ENCODE measurements at regions not wholly inside any gene's neighbourhood (a gene's known extent, or its start where the extent isn't known, plus 50 kb on each side); places are given as distances from the start of the nearest gene placed in this dataset.
"Not testable (repeated sequence)": the region's sequence is repeated elsewhere in the genome, so short reads cannot be mapped to it uniquely, and the experiment has no call there.

GRCh38 chr9:27675354-27675753 is 102.1 kb upstream of the C9orf72 start:
- no peaks in the 10 kb centered on the region for H3K9me3 ChIP-seq
- 94 to 95% methylated on average over 6 of the region's 6 CpGs for WGBS, 2 donors
- DNase-seq = no peak

GRCh38 chr9:27676827-27677226 is 103.5 kb upstream of the C9orf72 start:
- H3K4me1 ChIP-seq = no peaks in the 10 kb centered on the region
- DNase-seq = no peak
- TF ChIP-seq EP300 (IDR thresholded peaks at IDR 0.05) (no peak), POLR2A (IDR thresholded peaks at IDR 0.05) (no peak), CTCF (IDR thresholded peaks at IDR 0.05) (no peak)
- no peaks in the 10 kb centered on the region for H3K9me3 ChIP-seq
- H3K36me3 ChIP-seq = no peaks in the 10 kb centered on the region
- no peaks in the 10 kb centered on the region for H3K27me3 ChIP-seq
- WGBS, 2 donors = 88 to 92% methylated on average over 2 of the region's 2 CpGs
- intact Hi-C loops (cut with DNase I) = no loop called here
- H3K27ac ChIP-seq = no peak overlapping the region
- H3K4me3 ChIP-seq = no peak overlapping the region

More at GRCh38 chr9:27675354-27675753, 102.1 kb upstream of the C9orf72 start:
- Histone ChIP-seq H3K27ac (no peak overlapping the region), H3K27me3 (no peaks in the 10 kb centered on the region), H3K4me3 (no peak overlapping the region), H3K4me1 (no peaks in the 10 kb centered on the region), H3K36me3 (no peaks in the 10 kb centered on the region)
- no peak for TF ChIP-seq EP300 (IDR thresholded peaks at IDR 0.05)
- no peak for TF ChIP-seq POLR2A (IDR thresholded peaks at IDR 0.05)
- TF ChIP-seq POLR2AphosphoS5 (IDR thresholded peaks at IDR 0.05) = no peak
- no peak for TF ChIP-seq CTCF (IDR thresholded peaks at IDR 0.05)
- intact Hi-C loops (cut with DNase I) = no loop called here

- no peak for TF ChIP-seq POLR2A (IDR thresholded peaks at IDR 0.05)
- no peak for TF ChIP-seq CTCF (IDR thresholded peaks at IDR 0.05)
- no peak for TF ChIP-seq EP300 (IDR thresholded peaks at IDR 0.05)
- no peak for TF ChIP-seq POLR2AphosphoS5 (IDR thresholded peaks at IDR 0.05)
- Histone ChIP-seq H3K4me3 (no peak overlapping the region), H3K4me1 (no peaks in the 10 kb centered on the region), H3K27me3 (no peaks in the 10 kb centered on the region), H3K27ac (no peak overlapping the region), H3K9me3 (no peaks in the 10 kb centered on the region), H3K36me3 (no peaks in the 10 kb centered on the region)
- no peak for DNase-seq
- intact Hi-C loops (cut with DNase I) = no loop called here
- WGBS, 2 donors = 91 to 93% methylated on average over 2 of the region's 2 CpGs
Observed at GRCh38 chr9:27679338-27679737, 106.1 kb upstream of the C9orf72 start.

GRCh38 chr9:27683181-27683580 is 109.9 kb upstream of the C9orf72 start:
- no peaks in the 10 kb centered on the region for H3K27me3 ChIP-seq
- H3K4me1 ChIP-seq = no peaks in the 10 kb centered on the region
- TF ChIP-seq POLR2A (IDR thresholded peaks at IDR 0.05) = no peak
- no peak for TF ChIP-seq CTCF (IDR thresholded peaks at IDR 0.05)
- TF ChIP-seq EP300 (IDR thresholded peaks at IDR 0.05) = no peak
- TF ChIP-seq POLR2AphosphoS5 (IDR thresholded peaks at IDR 0.05) = no peak
- DNase-seq = no peak
- no peak overlapping the region for H3K27ac ChIP-seq
- no peaks in the 10 kb centered on the region for H3K36me3 ChIP-seq
- intact Hi-C loops (cut with DNase I) = no loop called here
- H3K4me3 ChIP-seq = no peak overlapping the region
- no peaks in the 10 kb centered on the region for H3K9me3 ChIP-seq
- 91 to 92% methylated on average over 7 of the region's 7 CpGs for WGBS, 2 donors

- no peak overlapping the region for H3K27ac ChIP-seq
- 68 to 78% methylated on average over 6 of the region's 6 CpGs for WGBS, 2 donors
- H3K27me3 ChIP-seq = no peaks in the 10 kb centered on the region
- H3K9me3 ChIP-seq = no peaks in the 10 kb centered on the region
- intact Hi-C loops (cut with DNase I) = no loop called here
- H3K4me1 ChIP-seq = no peaks in the 10 kb centered on the region
- no peak for DNase-seq
- no peak overlapping the region for H3K4me3 ChIP-seq
- H3K36me3 ChIP-seq = no peaks in the 10 kb centered on the region
- TF ChIP-seq CTCF (IDR thresholded peaks at IDR 0.05) (no peak), EP300 (IDR thresholded peaks at IDR 0.05) (no peak), POLR2AphosphoS5 (IDR thresholded peaks at IDR 0.05) (no peak), POLR2A (IDR thresholded peaks at IDR 0.05) (no peak)
Observed at GRCh38 chr9:27688954-27689353, 115.7 kb upstream of the C9orf72 start.

- WGBS, 2 donors = 62 to 67% methylated on average over 10 to 13 of the region's 17 CpGs
- H3K36me3 ChIP-seq; intact Hi-C loops (cut with DNase I); H3K27ac ChIP-seq; H3K4me1 ChIP-seq; H3K4me3 ChIP-seq; H3K27me3 ChIP-seq; H3K9me3 ChIP-seq; DNase-seq: not testable (repeated sequence)
Observed at GRCh38 chr9:27690816-27691215, 117.5 kb upstream of the C9orf72 start.

All from sigmoid colon (tissue), 6 donors.